ENCODE measurements at regions not wholly inside any gene's neighbourhood (a gene's known extent, or its start where the extent isn't known, plus 50 kb on each side); places are given as distances from the start of the nearest gene placed in this dataset.

DNA sequence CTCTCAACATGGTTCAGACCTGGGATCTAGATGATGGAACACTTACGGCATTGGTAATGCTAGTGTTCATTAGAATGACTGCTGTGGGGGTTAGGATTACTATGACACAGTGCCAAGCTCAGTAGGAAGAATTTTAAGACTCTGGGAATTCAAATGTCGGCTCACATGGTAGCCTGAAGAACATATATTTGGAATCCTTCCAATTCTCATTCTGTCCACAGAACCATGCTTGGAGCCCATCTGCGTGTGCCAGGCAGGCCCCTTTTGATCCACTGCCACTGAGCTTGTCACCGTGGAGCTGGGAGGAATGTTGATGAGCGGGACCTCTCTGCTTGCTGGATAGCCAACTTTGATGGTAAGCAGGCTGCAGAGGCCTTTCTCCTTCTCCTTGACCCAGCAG lies 322.0 kb upstream of the SOX11 start:
- intact Hi-C loops (cut with micrococcal nuclease) = no loop called here
- CTCF ChIA-PET = no interaction called here
- RAD21 ChIA-PET (ENCODE audit: low non-redundant PET in 1 of 2, low total read pairs in 2 of 2, uncharacterized antibody in 2 of 2, unreplicated experiment in 2 of 2) = no interaction called here
- Histone ChIP-seq H3K4me2 (ENCODE audit: low read length) (no peak overlapping the region), H4K20me1 (ENCODE audit: insufficient read depth) (no peaks in the 10 kb centered on the region), H3K36me3 (ENCODE audit: control insufficient read depth in 1 of 2, insufficient read depth in 2 of 2, low read length in 2 of 2) (no peaks in the 10 kb centered on the region), H3K4me3 (replicated peaks in 1 of 2; ENCODE audit: low read depth in 1 of 2, low read length in 2 of 2) (no peak overlapping the region), H3K9ac (ENCODE audit: low read length) (no peak overlapping the region), H3K4me1 (ENCODE audit: control insufficient read depth in 1 of 2, insufficient read depth in 2 of 2, low read length in 2 of 2) (no peaks in the 10 kb centered on the region), H3K79me2 (ENCODE audit: insufficient read depth, low read length) (no peaks in the 10 kb centered on the region), H3K9me2 (ENCODE audit: insufficient read depth) (no peaks in the 10 kb centered on the region), H3K27me3 (ENCODE audit: insufficient read depth, low read length) (no peaks in the 10 kb centered on the region), H2AFZ (ENCODE audit: low read depth, low read length, poor library complexity, severe bottlenecking) (no peak overlapping the region), H3K9me3 (ENCODE audit: control insufficient read depth in 1 of 2, insufficient read depth in 1 of 2, low read depth in 1 of 2, low read length in 2 of 2) (peaks cover 4 to 21% of the 10 kb centered on the region in 2 experiments; a peak in 2 of 4 replicates), H3K27ac (ENCODE audit: low read depth, low read length) (no peak overlapping the region)
- no peak for DNase-seq (ENCODE audit: low read depth, low spot score)
- no TSS peak for BruUV-seq (replicated peaks)
- no peak for TF ChIP-seq EZH2phosphoT487 (IDR thresholded peaks at IDR 0.05; ENCODE audit: borderline replicate concordance)
- TF ChIP-seq, protein P1, sequence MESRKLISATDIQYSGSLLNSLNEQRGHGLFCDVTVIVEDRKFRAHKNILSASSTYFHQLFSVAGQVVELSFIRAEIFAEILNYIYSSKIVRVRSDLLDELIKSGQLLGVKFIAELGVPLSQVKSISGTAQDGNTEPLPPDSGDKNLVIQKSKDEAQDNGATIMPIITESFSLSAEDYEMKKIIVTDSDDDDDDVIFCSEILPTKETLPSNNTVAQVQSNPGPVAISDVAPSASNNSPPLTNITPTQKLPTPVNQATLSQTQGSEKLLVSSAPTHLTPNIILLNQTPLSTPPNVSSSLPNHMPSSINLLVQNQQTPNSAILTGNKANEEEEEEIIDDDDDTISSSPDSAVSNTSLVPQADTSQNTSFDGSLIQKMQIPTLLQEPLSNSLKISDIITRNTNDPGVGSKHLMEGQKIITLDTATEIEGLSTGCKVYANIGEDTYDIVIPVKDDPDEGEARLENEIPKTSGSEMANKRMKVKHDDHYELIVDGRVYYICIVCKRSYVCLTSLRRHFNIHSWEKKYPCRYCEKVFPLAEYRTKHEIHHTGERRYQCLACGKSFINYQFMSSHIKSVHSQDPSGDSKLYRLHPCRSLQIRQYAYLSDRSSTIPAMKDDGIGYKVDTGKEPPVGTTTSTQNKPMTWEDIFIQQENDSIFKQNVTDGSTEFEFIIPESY (IDR thresholded peaks at IDR 0.05; ENCODE audit: extremely low read depth, insufficient replicate concordance, low read length) = no peak
- TF ChIP-seq SP1 (IDR thresholded peaks at IDR 0.05; ENCODE audit: low read depth) = no peak
- TF ChIP-seq, protein P2, sequence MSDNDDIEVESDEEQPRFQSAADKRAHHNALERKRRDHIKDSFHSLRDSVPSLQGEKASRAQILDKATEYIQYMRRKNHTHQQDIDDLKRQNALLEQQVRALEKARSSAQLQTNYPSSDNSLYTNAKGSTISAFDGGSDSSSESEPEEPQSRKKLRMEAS (IDR thresholded peaks at IDR 0.05) = no peak
- no peak for ATAC-seq
- POLR2A ChIA-PET = no interaction called here

DNA sequence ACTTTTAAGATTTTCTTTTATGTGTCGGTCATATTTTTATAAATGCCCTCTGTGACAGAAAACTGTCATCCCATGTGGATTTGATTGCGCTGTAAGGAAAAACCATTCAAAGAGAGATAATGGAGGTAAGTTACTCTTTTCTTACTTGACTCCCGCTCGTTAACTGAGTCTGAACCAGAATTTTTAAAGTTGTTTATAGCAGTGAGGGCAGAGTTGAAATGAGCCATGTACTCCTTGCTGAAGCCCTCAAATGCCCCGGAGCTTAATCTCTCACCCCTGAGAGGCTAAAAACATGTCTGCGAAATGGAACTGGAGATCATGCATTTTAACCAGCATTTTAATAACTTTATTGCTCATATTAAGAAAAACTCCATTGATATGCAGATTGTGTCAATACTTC lies 320.0 kb upstream of the SOX11 start:
- ChIA-PET RAD21 (ENCODE audit: low non-redundant PET in 1 of 2, low total read pairs in 2 of 2, uncharacterized antibody in 2 of 2, unreplicated experiment in 2 of 2) (no interaction called here), CTCF (no interaction called here), POLR2A (no interaction called here)
- intact Hi-C loops (cut with micrococcal nuclease) = no loop called here
- H4K20me1 ChIP-seq (ENCODE audit: insufficient read depth) = no peaks in the 10 kb centered on the region
- H3K9me2 ChIP-seq (ENCODE audit: insufficient read depth) = no peaks in the 10 kb centered on the region
- peaks cover 4 to 27% of the 10 kb centered on the region in 2 experiments; a peak in 2 of 4 replicates for H3K9me3 ChIP-seq (ENCODE audit: control insufficient read depth in 1 of 2, insufficient read depth in 1 of 2, low read depth in 1 of 2, low read length in 2 of 2)
- no peak overlapping the region for H3K9ac ChIP-seq (ENCODE audit: low read length)
- H3K27me3 ChIP-seq (ENCODE audit: insufficient read depth, low read length) = no peaks in the 10 kb centered on the region
- no TSS peak for BruUV-seq (replicated peaks)
- no peaks in the 10 kb centered on the region for H3K36me3 ChIP-seq (ENCODE audit: control insufficient read depth in 1 of 2, insufficient read depth in 2 of 2, low read length in 2 of 2)
- DNase-seq (ENCODE audit: low read depth, low spot score) = no peak
- H3K4me2 ChIP-seq (ENCODE audit: low read length) = no peak overlapping the region
- no peaks in the 10 kb centered on the region for H3K79me2 ChIP-seq (ENCODE audit: insufficient read depth, low read length)
- no peak for TF ChIP-seq SP1 (IDR thresholded peaks at IDR 0.05; ENCODE audit: low read depth)
- TF ChIP-seq SRF (IDR thresholded peaks at IDR 0.05; ENCODE audit: low read depth) = no peak
- no peak for TF ChIP-seq POLR2A (IDR thresholded peaks at IDR 0.05; ENCODE audit: borderline replicate concordance, extremely low read depth, insufficient read depth, insufficient read length)
- no peak for TF ChIP-seq ELF1 (IDR thresholded peaks at IDR 0.05; ENCODE audit: borderline replicate concordance, low read depth)
- TF ChIP-seq EGR1 (IDR thresholded peaks at IDR 0.05; ENCODE audit: low read depth) = no peak
- no peak for ATAC-seq
- no peak overlapping the region for H3K4me3 ChIP-seq (replicated peaks in 1 of 2; ENCODE audit: low read depth in 1 of 2, low read length in 2 of 2)
- H3K27ac ChIP-seq (ENCODE audit: low read depth, low read length) = no peak overlapping the region
- H2AFZ ChIP-seq (ENCODE audit: low read depth, low read length, poor library complexity, severe bottlenecking) = no peak overlapping the region
- H3K4me1 ChIP-seq (ENCODE audit: control insufficient read depth in 1 of 2, insufficient read depth in 2 of 2, low read length in 2 of 2) = no peaks in the 10 kb centered on the region
